ENCODE measurements at regions not wholly inside any gene's neighbourhood (a gene's known extent, or its start where the extent isn't known, plus 50 kb on each side); places are given as distances from the start of the nearest gene placed in this dataset.

- no peak for DNase-seq (ENCODE audit: insufficient read length, low spot score)
- no peak for FAIRE-seq
- TF ChIP-seq POLR2A (IDR thresholded peaks at IDR 0.05; ENCODE audit: low read depth, low read length), result no peak
Observed at GRCh38 chr1:81377406-81377805, 423.3 kb upstream of the ADGRL2 start.

GRCh38 chr1:81375884-81376548, 424.7 kb upstream of the ADGRL2 start:
- DNase-seq (ENCODE audit: insufficient read length, low spot score) (no peak), FAIRE-seq (no peak)
- TF ChIP-seq POLR2A (IDR thresholded peaks at IDR 0.05; ENCODE audit: low read depth, low read length), result no peak

- no peak for TF ChIP-seq POLR2A (IDR thresholded peaks at IDR 0.05; ENCODE audit: low read depth, low read length)
- no peak for DNase-seq (ENCODE audit: insufficient read length, low spot score)
- no peak for FAIRE-seq
Observed at GRCh38 chr1:81374481-81374880, 426.3 kb upstream of the ADGRL2 start.

GRCh38 chr1:81371864-81372263, 428.9 kb upstream of the ADGRL2 start:
- TF ChIP-seq POLR2A (IDR thresholded peaks at IDR 0.05; ENCODE audit: low read depth, low read length), result no peak
- FAIRE-seq, result no peak
- no peak for DNase-seq (ENCODE audit: insufficient read length, low spot score)

GRCh38 chr1:81369833-81370232, 430.9 kb upstream of the ADGRL2 start:
- FAIRE-seq (no peak), DNase-seq (ENCODE audit: insufficient read length, low spot score) (no peak)
- TF ChIP-seq POLR2A (IDR thresholded peaks at IDR 0.05; ENCODE audit: low read depth, low read length), result no peak

GRCh38 chr1:81366173-81366572, 434.6 kb upstream of the ADGRL2 start:
- DNase-seq (ENCODE audit: insufficient read length, low spot score) (no peak), FAIRE-seq (no peak)
- no peak for TF ChIP-seq POLR2A (IDR thresholded peaks at IDR 0.05; ENCODE audit: low read depth, low read length)

- no peak for FAIRE-seq
- TF ChIP-seq POLR2A (IDR thresholded peaks at IDR 0.05; ENCODE audit: low read depth, low read length), result no peak
- no peak for DNase-seq (ENCODE audit: insufficient read length, low spot score)
Observed at GRCh38 chr1:81364088-81364487, 436.6 kb upstream of the ADGRL2 start.

- FAIRE-seq, result no peak
- no peak for TF ChIP-seq POLR2A (IDR thresholded peaks at IDR 0.05; ENCODE audit: low read depth, low read length)
- DNase-seq (ENCODE audit: insufficient read length, low spot score), result no peak
Observed at GRCh38 chr1:81358151-81358550, 442.6 kb upstream of the ADGRL2 start.

- TF ChIP-seq POLR2A (IDR thresholded peaks at IDR 0.05; ENCODE audit: low read depth, low read length), result no peak
- no peak for FAIRE-seq
- no peak for DNase-seq (ENCODE audit: insufficient read length, low spot score)
Observed at GRCh38 chr1:81351864-81352263, 448.9 kb upstream of the ADGRL2 start.

- DNase-seq (ENCODE audit: insufficient read length, low spot score), result no peak
- TF ChIP-seq POLR2A (IDR thresholded peaks at IDR 0.05; ENCODE audit: low read depth, low read length), result no peak
- no peak for FAIRE-seq
Observed at GRCh38 chr1:81349194-81349965, 451.4 kb upstream of the ADGRL2 start.

- no peak for FAIRE-seq
- no peak for TF ChIP-seq POLR2A (IDR thresholded peaks at IDR 0.05; ENCODE audit: low read depth, low read length)
- no peak for DNase-seq (ENCODE audit: insufficient read length, low spot score)
Observed at GRCh38 chr1:81345110-81345509, 455.6 kb upstream of the ADGRL2 start.

- FAIRE-seq, result no peak
- no peak for TF ChIP-seq POLR2A (IDR thresholded peaks at IDR 0.05; ENCODE audit: low read depth, low read length)
Observed at GRCh38 chr1:81340239-81340638, 460.5 kb upstream of the ADGRL2 start.

GRCh38 chr1:81337226-81337625, 463.5 kb upstream of the ADGRL2 start:
- no peak for DNase-seq (ENCODE audit: insufficient read length, low spot score)
- FAIRE-seq, result no peak
- TF ChIP-seq POLR2A (IDR thresholded peaks at IDR 0.05; ENCODE audit: low read depth, low read length), result no peak

More at GRCh38 chr1:81340239-81340638, 460.5 kb upstream of the ADGRL2 start:
- DNase-seq (ENCODE audit: insufficient read length, low spot score), result no peak

- FAIRE-seq (no peak), DNase-seq (ENCODE audit: insufficient read length, low spot score) (no peak)
- TF ChIP-seq POLR2A (IDR thresholded peaks at IDR 0.05; ENCODE audit: low read depth, low read length), result no peak
Observed at GRCh38 chr1:81335876-81336275, 464.9 kb upstream of the ADGRL2 start.

- no peak for TF ChIP-seq POLR2A (IDR thresholded peaks at IDR 0.05; ENCODE audit: low read depth, low read length)
- DNase-seq (ENCODE audit: insufficient read length, low spot score) (no peak), FAIRE-seq (peak; percentile 11)
Observed at GRCh38 chr1:81330521-81330920, 470.2 kb upstream of the ADGRL2 start.
